Activated CD4-positive, alpha-beta T cell treated with anti-CD3 and anti-CD28 coated beads, Interleukin-2, amount 10 ng/mL, durations not matched to agents 7 days and 5 days (primary cell): ENCODE measurements at regions not wholly inside any gene's neighbourhood (a gene's known extent, or its start where the extent isn't known, plus 50 kb on each side); places are given as distances from the start of the nearest gene placed in this dataset.
"Not testable (repeated sequence)": the region's sequence is repeated elsewhere in the genome, so short reads cannot be mapped to it uniquely, and the experiment has no call there.

Source experiments
- CTCF ChIA-PET: fragments of 350-600 bp; sonication (Branson Sonifier 250); formaldehyde crosslinking; loops from one replicate; lab custom pipeline; 2021; ENCODE audit warnings: antibody characterized with exemption; lab: Charles Lee
- POLR2A ChIA-PET: fragments of 350-600 bp; sonication (Branson Sonifier 250); formaldehyde crosslinking; loops from one replicate; lab custom pipeline; 2021; ENCODE audit warnings: antibody characterized with exemption; lab: Charles Lee
- DNase-seq: peaks from one replicate; pipeline ENCODE4 v3.0.0-alpha.2; 2020
- H3K27ac Mint-ChIP-seq: one replicate; pipeline ENCODE4 v1.8.0; 2021; ENCODE audit warnings: mild to moderate bottlenecking, moderate library complexity, mixed read lengths
- H3K27me3 Mint-ChIP-seq: one replicate; pipeline ENCODE4 v1.8.0; 2021; ENCODE audit warnings: mixed read lengths
- H3K36me3 Mint-ChIP-seq: one replicate; pipeline ENCODE4 v1.8.0; 2021; ENCODE audit warnings: low read depth, mixed read lengths
- H3K4me1 Mint-ChIP-seq: one replicate; pipeline ENCODE4 v1.8.0; 2021; ENCODE audit warnings: mixed read lengths
- H3K4me3 Mint-ChIP-seq: one replicate; pipeline ENCODE4 v1.8.0; 2021; ENCODE audit warnings: mild to moderate bottlenecking, moderate library complexity, mixed read lengths
- H3K9me3 Mint-ChIP-seq: one replicate; pipeline ENCODE4 v1.8.0; 2021; ENCODE audit warnings: mixed read lengths

DNA sequence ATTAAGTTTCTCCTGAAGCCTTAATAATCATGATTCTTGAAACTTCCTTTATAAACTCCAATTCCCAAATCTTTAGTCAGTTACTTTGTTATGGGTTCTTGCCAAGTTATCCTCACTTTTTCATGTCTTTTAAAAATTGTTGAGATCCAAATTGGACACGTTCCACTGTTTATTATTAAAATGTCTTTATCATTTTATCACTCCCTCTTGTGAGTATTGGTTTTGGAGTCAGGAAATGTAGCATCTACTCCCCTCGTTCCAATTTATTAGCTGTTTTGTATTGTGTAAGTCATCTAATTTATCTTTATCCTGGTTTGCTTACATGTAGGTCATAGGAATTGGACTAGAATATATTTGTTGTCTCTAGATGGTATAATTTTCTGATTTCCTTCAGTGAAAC lies 213.1 kb upstream of the SLC39A10 start:
- no peak for DNase-seq
- ChIA-PET CTCF (interaction anchor here (0.9 kb wide), 1 partner anchor 12 kb away, joined by 3 read pairs; no protein-coding TSS in a partner anchor), POLR2A (no interaction called here)
- no peak overlapping the region for H3K27ac Mint-ChIP-seq
- peaks cover 8% of the 10 kb centered on the region for H3K4me1 Mint-ChIP-seq
- H3K27me3 Mint-ChIP-seq, result no peaks in the 10 kb centered on the region
- H3K4me3 Mint-ChIP-seq, result no peak overlapping the region
- H3K36me3 Mint-ChIP-seq, result peaks cover 29% of the 10 kb centered on the region
- peaks cover 39% of the 10 kb centered on the region for H3K9me3 Mint-ChIP-seq

DNA sequence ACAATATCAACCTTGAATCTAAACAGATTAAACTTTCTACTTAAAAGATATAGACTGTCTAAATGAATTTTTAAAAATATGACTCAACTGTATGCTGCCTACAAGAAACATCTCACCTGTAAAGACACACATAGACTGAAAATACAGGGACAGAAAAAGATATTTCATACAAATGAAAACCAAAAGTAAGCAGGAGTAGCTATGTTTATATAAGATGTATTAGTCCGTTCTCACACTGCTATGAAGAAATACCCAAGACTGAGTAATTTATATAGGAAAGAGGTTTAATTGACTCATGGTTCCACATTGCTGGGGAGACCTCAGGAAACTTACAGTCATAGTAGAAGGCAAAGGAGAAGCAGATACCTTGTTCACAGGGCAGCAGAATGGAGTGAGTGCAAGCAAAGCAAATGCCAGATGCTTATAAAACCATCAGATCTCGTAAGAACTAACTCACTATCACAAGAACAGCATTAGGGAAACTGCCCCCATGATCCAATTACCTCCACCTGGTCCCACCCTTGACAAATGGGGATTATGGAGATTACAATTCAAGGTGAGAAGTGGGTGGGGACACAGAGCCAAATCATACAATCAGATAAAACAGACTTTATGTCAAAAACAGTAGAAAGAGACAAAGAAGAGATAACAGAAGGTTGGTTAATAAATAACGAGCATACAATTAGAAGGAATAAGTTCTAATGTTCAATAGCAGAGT lies 214.4 kb upstream of the SLC39A10 start:
- H3K4me3 Mint-ChIP-seq, result no peak overlapping the region
- H3K9me3 Mint-ChIP-seq, result peaks cover 46% of the 10 kb centered on the region
- peak overlapping the region; percentile 37 for H3K27ac Mint-ChIP-seq
- no peak for DNase-seq
- H3K4me1 Mint-ChIP-seq, result peaks cover 12% of the 10 kb centered on the region
- ChIA-PET POLR2A (no interaction called here), CTCF (interaction anchor here (0.9 to 1.9 kb wide), 4 partner anchors 9 to 109 kb away, joined by 3 to 5 read pairs (median 3); no protein-coding TSS in a partner anchor)
- H3K36me3 Mint-ChIP-seq, result peaks cover 38% of the 10 kb centered on the region
- no peaks in the 10 kb centered on the region for H3K27me3 Mint-ChIP-seq

DNA sequence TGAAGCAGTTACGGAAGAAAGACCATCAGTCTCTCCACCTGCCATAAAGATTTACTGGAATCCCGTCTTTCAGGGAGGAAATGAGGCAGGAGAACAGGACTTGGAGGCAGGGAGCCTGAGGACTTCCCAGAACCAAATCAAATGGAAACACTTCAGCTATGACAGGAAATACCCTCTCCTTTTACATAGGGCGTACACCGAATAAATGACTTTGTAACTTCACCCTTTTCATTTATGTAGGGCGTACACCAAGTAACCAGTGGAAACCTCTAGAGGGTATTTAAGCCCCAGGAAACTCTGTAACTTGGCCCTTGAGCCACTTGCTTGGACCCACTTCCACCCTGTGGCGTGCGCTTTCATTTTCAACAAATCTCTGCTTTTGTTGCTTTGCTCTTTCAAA lies 218.3 kb upstream of the SLC39A10 start:
- POLR2A ChIA-PET, result no interaction called here
- Mint-ChIP-seq H3K27ac (no peak overlapping the region), H3K27me3 (no peaks in the 10 kb centered on the region), H3K4me3 (no peak overlapping the region), H3K36me3 (peaks cover 42% of the 10 kb centered on the region), H3K9me3 (peaks cover 50% of the 10 kb centered on the region), H3K4me1 (peaks cover 15% of the 10 kb centered on the region)
- no peak for DNase-seq
- CTCF ChIA-PET, result interaction anchor here (0.6 kb wide), 1 partner anchor 70 kb away, joined by 4 read pairs; no protein-coding TSS in a partner anchor

DNA sequence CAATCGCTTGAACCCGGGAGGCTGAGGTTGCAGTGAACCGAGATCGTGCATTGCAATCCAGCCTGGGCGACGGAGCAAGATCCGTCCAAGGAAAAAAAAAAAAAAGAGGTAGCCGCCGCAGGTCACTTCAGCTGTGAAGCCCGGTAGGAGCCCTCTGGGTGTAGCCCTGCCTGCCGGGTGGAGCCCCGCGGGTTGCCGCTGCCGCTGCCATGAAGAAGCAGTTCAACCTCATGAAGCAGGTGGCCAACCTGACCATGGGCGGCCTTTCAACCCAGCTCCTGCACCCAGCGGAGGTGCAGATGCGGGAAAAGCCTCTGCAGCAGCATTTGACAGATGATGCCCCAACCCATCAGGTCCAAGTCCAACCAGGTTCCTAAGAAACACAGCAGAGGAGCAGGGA lies 219.5 kb upstream of the SLC39A10 start:
- CTCF ChIA-PET, result interaction anchor here (0.6 to 1.6 kb wide), 3 partner anchors 110 to 219 kb away, joined by 3 to 5 read pairs (median 3); partner anchors contain the start of gene SLC39A10
- no peak for DNase-seq

DNA sequence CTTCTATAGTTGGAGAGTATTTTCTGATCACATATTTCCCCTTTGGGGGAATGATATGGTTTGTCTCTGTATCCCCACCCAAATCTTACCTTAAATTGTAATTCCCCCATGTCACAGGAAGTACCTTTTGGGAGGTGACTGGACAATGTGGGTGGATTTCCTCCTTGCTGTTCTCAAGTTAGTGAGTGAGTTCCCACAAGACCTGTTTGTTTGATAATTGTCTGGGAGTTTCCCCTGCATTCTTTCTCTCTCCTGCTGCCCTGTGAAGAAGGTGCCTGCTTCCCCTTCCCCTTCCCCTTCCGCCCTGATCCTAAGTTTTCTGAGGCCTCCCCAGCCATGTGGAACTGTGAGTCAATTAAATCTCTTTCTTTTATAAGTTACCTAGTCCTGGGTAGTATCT lies 222.7 kb upstream of the SLC39A10 start:
- Mint-ChIP-seq H3K4me3 (no peak overlapping the region), H3K4me1 (peaks cover 11% of the 10 kb centered on the region), H3K36me3 (peaks cover 22% of the 10 kb centered on the region), H3K27me3 (no peaks in the 10 kb centered on the region), H3K9me3 (peaks cover 37% of the 10 kb centered on the region), H3K27ac (no peak overlapping the region)
- POLR2A ChIA-PET, result no interaction called here
- no peak for DNase-seq
- CTCF ChIA-PET, result no interaction called here

More for the DNA sequence above, 219.5 kb upstream of the SLC39A10 start:
- H3K27ac Mint-ChIP-seq, result no peak overlapping the region
- H3K36me3 Mint-ChIP-seq, result peaks cover 42% of the 10 kb centered on the region
- H3K9me3 Mint-ChIP-seq, result peaks cover 51% of the 10 kb centered on the region
- H3K4me1 Mint-ChIP-seq, result peaks cover 15% of the 10 kb centered on the region
- POLR2A ChIA-PET, result no interaction called here
- H3K4me3 Mint-ChIP-seq, result no peak overlapping the region
- H3K27me3 Mint-ChIP-seq, result no peaks in the 10 kb centered on the region

DNA sequence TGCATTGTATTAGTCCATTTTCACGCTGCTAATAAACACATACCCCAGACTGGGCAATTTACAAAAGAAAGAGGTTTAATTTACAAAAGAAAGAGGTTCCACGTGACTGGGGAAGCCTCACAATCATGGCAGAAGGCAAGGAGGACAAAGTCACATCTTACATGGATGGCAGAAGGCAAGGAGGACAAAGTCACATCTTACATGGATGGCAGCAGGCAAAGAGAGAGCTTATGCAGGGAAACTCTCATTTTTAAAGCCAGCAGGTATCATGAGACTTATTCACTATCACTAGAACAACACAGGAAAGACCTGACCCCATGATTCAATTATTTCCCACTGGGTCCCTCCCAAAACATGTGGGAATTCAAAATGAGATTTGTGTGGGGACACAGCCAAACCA lies 223.3 kb upstream of the SLC39A10 start:
- H3K27me3 Mint-ChIP-seq, H3K4me3 Mint-ChIP-seq, CTCF ChIA-PET, H3K27ac Mint-ChIP-seq, H3K4me1 Mint-ChIP-seq, POLR2A ChIA-PET, DNase-seq: not testable (repeated sequence)
- H3K9me3 Mint-ChIP-seq, result peaks cover 31% of the 10 kb centered on the region
- peaks cover 18% of the 10 kb centered on the region for H3K36me3 Mint-ChIP-seq

DNA sequence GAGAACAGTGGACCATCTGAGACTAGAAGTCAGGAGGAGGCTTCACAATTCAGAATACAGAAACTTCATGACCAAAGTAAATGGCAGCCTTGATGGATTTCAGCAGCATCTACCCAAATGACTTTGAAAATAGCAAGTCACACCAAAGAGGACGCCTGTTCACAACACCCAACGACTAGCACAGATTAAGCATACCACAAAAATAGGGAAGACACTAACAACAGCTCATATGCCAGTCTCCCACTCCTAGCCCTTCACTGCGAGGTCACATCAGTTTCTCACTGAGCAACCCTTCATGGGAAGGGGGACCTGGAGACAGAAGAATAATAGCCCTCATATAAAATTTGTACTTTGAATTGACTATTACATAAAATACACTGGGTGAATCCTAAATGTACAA lies 228.4 kb upstream of the SLC39A10 start:
- no peak overlapping the region for H3K27ac Mint-ChIP-seq
- peaks cover 12% of the 10 kb centered on the region for H3K9me3 Mint-ChIP-seq
- no peak overlapping the region for H3K4me3 Mint-ChIP-seq
- H3K36me3 Mint-ChIP-seq, result peaks cover 5% of the 10 kb centered on the region
- H3K27me3 Mint-ChIP-seq, result no peaks in the 10 kb centered on the region
- POLR2A ChIA-PET, result no interaction called here
- no peaks in the 10 kb centered on the region for H3K4me1 Mint-ChIP-seq
- CTCF ChIA-PET, result no interaction called here
- DNase-seq, result no peak

DNA sequence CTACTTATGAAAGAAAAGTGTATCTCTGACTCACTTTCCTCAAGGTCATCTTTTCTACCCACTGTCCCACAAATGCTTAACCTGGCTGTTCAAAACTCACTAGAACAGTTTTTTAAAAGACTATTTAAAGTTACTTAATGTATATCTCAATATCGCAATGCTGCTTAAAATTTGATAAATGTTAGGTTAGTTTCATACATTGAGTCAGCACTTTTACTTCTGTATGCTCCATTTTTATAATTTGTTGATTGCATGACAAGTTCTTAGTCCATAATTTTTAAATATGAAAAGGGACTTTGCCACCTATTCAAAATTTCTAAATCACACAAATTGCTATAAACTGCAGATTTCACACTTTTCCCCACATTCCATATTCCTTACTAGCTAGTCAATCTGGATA lies 231.7 kb upstream of the SLC39A10 start:
- no peak for DNase-seq
- Mint-ChIP-seq H3K4me1 (no peaks in the 10 kb centered on the region), H3K9me3 (no peaks in the 10 kb centered on the region), H3K4me3 (no peak overlapping the region), H3K36me3 (no peaks in the 10 kb centered on the region), H3K27me3 (no peaks in the 10 kb centered on the region), H3K27ac (no peak overlapping the region)
- POLR2A ChIA-PET, result no interaction called here
- CTCF ChIA-PET, result no interaction called here

DNA sequence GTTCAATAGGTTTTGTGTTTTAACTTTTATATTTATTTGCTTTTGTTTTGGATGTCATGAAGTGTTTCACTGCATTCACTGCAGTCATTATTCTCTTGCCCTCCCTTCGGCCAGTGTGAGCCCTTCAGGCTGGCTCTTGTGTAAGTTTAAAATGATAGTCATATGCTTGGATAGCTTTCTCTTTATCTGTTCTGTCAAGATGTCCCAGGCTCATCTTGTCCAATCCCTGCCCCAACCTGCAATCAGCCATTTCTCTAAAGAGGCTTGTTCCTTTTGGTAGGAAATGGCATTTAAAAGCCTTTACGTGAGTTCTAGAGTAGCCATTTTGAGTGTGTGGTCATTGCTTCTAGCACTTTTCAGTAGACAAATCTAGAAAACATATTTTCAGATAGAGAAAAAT lies 238.0 kb upstream of the SLC39A10 start:
- ChIA-PET CTCF (no interaction called here), POLR2A (no interaction called here)
- no peak overlapping the region for H3K27ac Mint-ChIP-seq

DNA sequence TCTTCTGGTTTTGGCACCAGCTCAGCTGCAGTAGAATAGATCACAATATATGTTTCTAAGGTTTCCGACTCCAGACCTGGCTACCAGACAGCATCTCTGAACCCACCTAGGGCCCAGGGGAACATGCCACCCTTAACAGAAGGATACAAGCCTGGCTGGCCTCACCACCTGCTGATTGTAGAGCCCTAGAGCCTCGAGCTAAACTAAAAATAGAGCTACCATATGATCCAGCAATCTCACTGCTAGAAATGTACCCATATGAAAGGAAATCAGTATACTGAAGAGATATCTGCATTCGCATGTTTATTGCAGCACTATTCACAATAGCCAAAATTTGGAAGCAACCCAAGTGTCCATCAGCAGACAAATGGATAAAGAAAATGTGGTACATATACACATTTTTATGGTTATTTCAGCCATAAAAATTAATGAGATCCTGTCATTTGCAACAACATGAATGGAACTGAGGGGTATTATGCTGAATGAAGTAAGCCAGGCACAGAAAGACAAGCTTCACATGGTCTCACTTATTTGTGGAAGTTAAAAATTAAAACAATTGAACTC lies 242.4 kb upstream of the SLC39A10 start:
- no peak overlapping the region for H3K4me3 Mint-ChIP-seq
- POLR2A ChIA-PET, result interaction anchor here (0.6 kb wide), 1 partner anchor 86 kb away, joined by 6 read pairs; no protein-coding TSS in a partner anchor
- no peaks in the 10 kb centered on the region for H3K27me3 Mint-ChIP-seq
- CTCF ChIA-PET, result interaction anchor here (1.1 to 1.9 kb wide), 2 partner anchors 9 to 18 kb away, joined by 3 to 5 read pairs; no protein-coding TSS in a partner anchor
- no peak overlapping the region for H3K27ac Mint-ChIP-seq
- peaks cover 6% of the 10 kb centered on the region for H3K4me1 Mint-ChIP-seq
- DNase-seq, result no peak
- peaks cover 6% of the 10 kb centered on the region for H3K36me3 Mint-ChIP-seq
- peaks cover 8% of the 10 kb centered on the region for H3K9me3 Mint-ChIP-seq

More for the DNA sequence above, 238.0 kb upstream of the SLC39A10 start:
- Mint-ChIP-seq H3K4me3 (no peak overlapping the region), H3K9me3 (peaks cover 5% of the 10 kb centered on the region), H3K27me3 (no peaks in the 10 kb centered on the region), H3K36me3 (no peaks in the 10 kb centered on the region), H3K4me1 (no peaks in the 10 kb centered on the region)
- no peak for DNase-seq

DNA sequence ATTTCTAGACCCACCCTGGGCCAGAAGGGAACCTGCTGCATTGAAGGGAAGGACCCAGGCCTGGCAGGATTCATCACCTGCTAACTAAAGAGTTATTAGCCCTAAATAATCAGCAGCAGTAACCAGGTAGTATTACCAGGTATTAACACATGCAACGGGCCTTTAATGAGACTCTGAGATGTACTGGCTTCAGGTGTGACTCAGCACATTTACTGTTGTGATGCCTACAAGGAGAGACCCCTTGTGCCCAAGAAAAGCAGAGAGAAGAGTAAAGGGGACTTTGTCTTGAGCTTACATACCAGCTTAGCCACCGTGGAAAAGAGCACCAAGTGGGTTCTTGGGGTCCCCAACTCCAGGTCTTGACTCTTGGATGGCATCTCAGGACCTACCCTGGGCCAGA lies 243.1 kb upstream of the SLC39A10 start:
- CTCF ChIA-PET, result interaction anchor here (1.1 to 1.9 kb wide), 2 partner anchors 10 to 19 kb away, joined by 3 to 5 read pairs; no protein-coding TSS in a partner anchor
- Mint-ChIP-seq H3K4me3 (no peak overlapping the region), H3K4me1 (peaks cover 6% of the 10 kb centered on the region), H3K27me3 (no peaks in the 10 kb centered on the region), H3K27ac (no peak overlapping the region), H3K9me3 (peaks cover 8% of the 10 kb centered on the region), H3K36me3 (peaks cover 6% of the 10 kb centered on the region)
- POLR2A ChIA-PET, result no interaction called here
- no peak for DNase-seq

DNA sequence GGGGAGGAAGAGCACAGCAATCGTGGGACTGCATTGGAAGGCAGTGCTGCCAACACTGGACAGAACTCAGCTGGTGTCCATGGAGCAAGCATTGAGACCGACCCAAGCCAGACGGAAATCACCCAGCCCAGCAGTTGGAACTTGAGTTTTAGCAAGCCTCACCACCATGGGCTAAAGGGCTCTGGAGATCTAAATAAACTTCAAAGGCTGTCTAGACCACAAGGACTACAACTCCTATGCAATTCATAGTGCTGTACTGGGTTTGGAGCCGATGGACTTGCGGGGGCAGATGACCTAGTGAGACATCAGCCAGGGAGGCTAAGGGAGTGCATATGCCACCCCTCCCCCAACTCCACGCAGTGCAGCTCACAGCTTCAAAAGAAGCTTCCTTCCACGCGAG lies 243.6 kb upstream of the SLC39A10 start:
- H3K9me3 Mint-ChIP-seq, result peaks cover 8% of the 10 kb centered on the region
- CTCF ChIA-PET, result interaction anchor here (1.1 kb wide), 1 partner anchor 10 kb away, joined by 3 read pairs; no protein-coding TSS in a partner anchor
- H3K27me3 Mint-ChIP-seq, result no peaks in the 10 kb centered on the region
- H3K27ac Mint-ChIP-seq, result no peak overlapping the region
- no peak overlapping the region for H3K4me3 Mint-ChIP-seq
- DNase-seq, result no peak
- POLR2A ChIA-PET, result no interaction called here
- peaks cover 7% of the 10 kb centered on the region for H3K36me3 Mint-ChIP-seq
- peaks cover 6% of the 10 kb centered on the region for H3K4me1 Mint-ChIP-seq

DNA sequence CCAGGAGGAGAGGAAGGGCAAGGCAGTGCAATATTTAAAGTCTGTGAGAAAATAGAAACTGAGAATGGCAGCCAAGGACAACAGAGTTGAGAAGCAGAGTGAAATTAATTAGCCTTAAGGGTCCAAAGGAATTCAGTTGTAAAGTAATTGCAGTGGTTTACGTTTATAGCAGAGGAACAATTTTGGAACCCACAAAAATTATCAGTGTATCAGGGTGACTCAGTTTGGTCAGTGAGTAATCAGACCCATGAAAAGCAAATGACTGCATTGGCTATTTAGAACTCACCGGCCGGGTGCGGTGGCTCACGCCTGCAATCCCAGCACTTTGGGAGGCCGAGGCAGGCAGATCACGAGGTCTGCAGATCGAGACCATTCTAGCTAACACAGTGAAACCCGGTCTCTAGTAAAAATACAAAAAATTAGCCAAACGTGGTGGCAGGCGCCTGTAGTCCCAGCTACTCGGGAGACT lies 245.8 kb upstream of the SLC39A10 start:
- Mint-ChIP-seq H3K9me3 (peaks cover 5% of the 10 kb centered on the region), H3K36me3 (peaks cover 7% of the 10 kb centered on the region), H3K27me3 (no peaks in the 10 kb centered on the region), H3K4me1 (peaks cover 8% of the 10 kb centered on the region), H3K4me3 (no peak overlapping the region), H3K27ac (no peak overlapping the region)
- CTCF ChIA-PET, result interaction anchor here (0.5 to 1.2 kb wide), 2 partner anchors 25 to 63 kb away, joined by 3 read pairs; no protein-coding TSS in a partner anchor
- POLR2A ChIA-PET, result no interaction called here
- no peak for DNase-seq
